Lung (tissue), 11 donors: ENCODE measurements at regions not wholly inside any gene's neighbourhood (a gene's known extent, or its start where the extent isn't known, plus 50 kb on each side); places are given as distances from the start of the nearest gene placed in this dataset.

Experiments used
- ATAC-seq: fragments of 200-7000 bp; cut with Tn5 transposase; one replicate; pipeline ENCODE4 v1.9.1; 2020; ENCODE audit warnings: moderate number of reproducible peaks; ENCODE audit not compliant: insufficient read depth, low FRiP score
- DNase-seq, 3 donors: peaks; one replicate each; pipeline ENCODE4 v3.0.0-alpha.2; 2013 to 2017
- H3K27ac ChIP-seq, 2 donors: one replicate each; pipeline ENCODE4 v1.5.1; 2013; ENCODE audit warnings: mild to moderate bottlenecking in 2 of 2, moderate library complexity in 2 of 2, control low read depth in 1 of 2, inconsistent platforms in 1 of 2, low read depth in 1 of 2, low read length in 1 of 2
- H3K27me3 ChIP-seq, 3 donors: one replicate each; pipeline ENCODE4 v1.5.1; 2013; ENCODE audit warnings: low read length in 2 of 3; ENCODE audit not compliant: control insufficient read depth in 3 of 3, insufficient read depth in 3 of 3
- H3K36me3 ChIP-seq, 4 donors: one replicate each; pipeline ENCODE4 v1.5.1; 2013; ENCODE audit warnings: low read length in 4 of 4, mild to moderate bottlenecking in 1 of 4, moderate library complexity in 1 of 4; ENCODE audit not compliant: control insufficient read depth in 4 of 4, insufficient read depth in 4 of 4
- H3K4me1 ChIP-seq, 5 donors: one replicate each; pipeline ENCODE4 v1.5.1; 2013; ENCODE audit warnings: low read length in 5 of 5, mild to moderate bottlenecking in 2 of 5, moderate library complexity in 1 of 5; ENCODE audit not compliant: control insufficient read depth in 5 of 5, insufficient read depth in 5 of 5
- H3K4me3 ChIP-seq: one replicate; pipeline ENCODE4 v1.5.1; 2013; ENCODE audit warnings: mild to moderate bottlenecking, control low read depth, moderate library complexity
- H3K9ac ChIP-seq, 2 donors: one replicate each; pipeline ENCODE4 v1.5.1; 2013; ENCODE audit warnings: low read length in 2 of 2, control low read depth in 1 of 2; ENCODE audit not compliant: insufficient read depth in 1 of 2
- H3K9me3 ChIP-seq, 4 donors: one replicate each; pipeline ENCODE4 v1.5.1; 2013; ENCODE audit warnings: low read length in 3 of 4, mild to moderate bottlenecking in 1 of 4, moderate library complexity in 1 of 4; ENCODE audit not compliant: control insufficient read depth in 4 of 4, insufficient read depth in 3 of 4
- WGBS, 2 donors: extraction: QIAGEN DNeasy Blood & Tissue Kit; methylation state at CpG; one replicate each; pipeline ENCODE4 v1.1.7; 2013; 5-methylcytosine and 5-hydroxymethylcytosine counted together
- TF ChIP-seq, protein P1 (sequence below): IDR thresholded peaks from 2 replicates; pipeline ENCODE4 v1.5.1; 2012; ENCODE audit warnings: mild to moderate bottlenecking; ENCODE audit errors: control extremely low read depth, extremely low read depth
- donor health status: control.
- donor health status: control.
- donor health status: Bipolar disorder and iron deficiency.
- donor health status: healthy.
- donor health status: DM: yes; HTN: yes; CAD: no.

DNA sequence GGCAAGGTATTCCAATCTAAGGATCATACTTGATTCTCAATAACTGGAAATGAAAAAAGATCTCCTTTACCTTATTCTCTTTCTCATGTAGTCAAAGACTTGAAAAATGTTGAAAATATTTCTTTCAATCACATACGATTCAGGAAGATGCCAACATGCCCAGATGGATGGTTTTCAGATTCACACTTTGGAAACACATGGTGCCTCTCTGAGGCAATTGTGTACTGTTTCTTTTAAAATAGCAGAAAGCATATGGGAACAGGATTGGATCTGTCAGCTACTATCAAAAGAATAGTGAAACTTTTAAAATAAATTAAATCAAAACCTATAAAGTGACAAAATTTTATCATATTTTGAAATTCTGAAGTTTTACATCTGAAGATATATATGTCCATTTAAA, 222.4 kb downstream of the SPRY2 start:
- WGBS, 2 donors = 95% methylated on average over 1 of the region's 1 CpG
- Histone ChIP-seq H3K27me3 (no peaks in the 10 kb centered on the region), H3K4me1 (no peaks in the 10 kb centered on the region), H3K36me3 (no peaks in the 10 kb centered on the region), H3K9ac (no peak overlapping the region), H3K4me3 (no peak overlapping the region), H3K27ac (no peak overlapping the region), H3K9me3 (no peaks in the 10 kb centered on the region)
- no peak for ATAC-seq
- no peak for DNase-seq
- TF ChIP-seq, protein P1, sequence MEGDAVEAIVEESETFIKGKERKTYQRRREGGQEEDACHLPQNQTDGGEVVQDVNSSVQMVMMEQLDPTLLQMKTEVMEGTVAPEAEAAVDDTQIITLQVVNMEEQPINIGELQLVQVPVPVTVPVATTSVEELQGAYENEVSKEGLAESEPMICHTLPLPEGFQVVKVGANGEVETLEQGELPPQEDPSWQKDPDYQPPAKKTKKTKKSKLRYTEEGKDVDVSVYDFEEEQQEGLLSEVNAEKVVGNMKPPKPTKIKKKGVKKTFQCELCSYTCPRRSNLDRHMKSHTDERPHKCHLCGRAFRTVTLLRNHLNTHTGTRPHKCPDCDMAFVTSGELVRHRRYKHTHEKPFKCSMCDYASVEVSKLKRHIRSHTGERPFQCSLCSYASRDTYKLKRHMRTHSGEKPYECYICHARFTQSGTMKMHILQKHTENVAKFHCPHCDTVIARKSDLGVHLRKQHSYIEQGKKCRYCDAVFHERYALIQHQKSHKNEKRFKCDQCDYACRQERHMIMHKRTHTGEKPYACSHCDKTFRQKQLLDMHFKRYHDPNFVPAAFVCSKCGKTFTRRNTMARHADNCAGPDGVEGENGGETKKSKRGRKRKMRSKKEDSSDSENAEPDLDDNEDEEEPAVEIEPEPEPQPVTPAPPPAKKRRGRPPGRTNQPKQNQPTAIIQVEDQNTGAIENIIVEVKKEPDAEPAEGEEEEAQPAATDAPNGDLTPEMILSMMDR = no peak

DNA sequence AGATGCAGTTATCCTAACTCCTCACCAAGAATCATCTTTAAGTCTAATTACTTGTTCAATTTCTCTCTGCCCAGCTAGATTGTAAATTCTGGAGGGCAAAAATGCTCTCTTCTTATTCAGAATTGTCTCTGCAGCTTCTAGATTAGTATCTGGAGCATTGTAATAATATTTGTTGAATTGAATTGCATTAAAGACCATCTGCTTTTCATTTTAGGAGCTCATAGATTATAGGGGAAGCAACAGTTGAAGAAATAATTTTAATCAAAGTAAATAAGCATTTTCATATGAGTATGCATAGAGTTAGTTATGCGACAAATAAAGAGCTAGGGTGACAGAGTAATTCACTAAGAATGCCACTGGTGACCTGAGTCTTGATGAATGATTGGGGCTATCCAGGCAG, 222.8 kb downstream of the SPRY2 start:
- 89 to 99% methylated on average over 1 of the region's 1 CpG for WGBS, 2 donors
- TF ChIP-seq, protein P1 = no peak
- Histone ChIP-seq H3K27me3 (no peaks in the 10 kb centered on the region), H3K9ac (no peak overlapping the region), H3K36me3 (no peaks in the 10 kb centered on the region), H3K9me3 (no peaks in the 10 kb centered on the region), H3K4me3 (no peak overlapping the region), H3K27ac (no peak overlapping the region), H3K4me1 (no peaks in the 10 kb centered on the region)
- ATAC-seq = no peak
- DNase-seq = no peak

DNA sequence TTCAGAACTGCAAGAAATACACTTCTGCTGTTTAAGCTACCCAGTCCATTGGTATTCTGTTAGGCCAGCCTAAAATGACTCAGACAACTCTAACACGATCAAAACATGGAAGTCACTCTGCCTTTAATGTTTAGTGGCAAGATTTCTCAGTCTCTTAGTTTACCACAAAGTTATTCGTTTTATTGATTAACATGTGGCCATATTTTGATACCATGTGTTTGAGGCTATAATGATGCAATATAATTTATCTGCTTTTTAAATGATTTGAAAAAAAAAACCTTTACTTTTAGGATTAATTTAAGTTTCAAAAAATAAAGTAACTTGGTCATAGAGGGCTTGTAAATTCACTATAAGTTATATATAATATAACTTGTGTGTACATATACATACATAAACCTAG, 223.4 kb downstream of the SPRY2 start:
- ATAC-seq = no peak
- TF ChIP-seq, protein P1 = no peak
- 91 to 93% methylated on average over 2 of the region's 2 CpGs for WGBS, 2 donors

DNA sequence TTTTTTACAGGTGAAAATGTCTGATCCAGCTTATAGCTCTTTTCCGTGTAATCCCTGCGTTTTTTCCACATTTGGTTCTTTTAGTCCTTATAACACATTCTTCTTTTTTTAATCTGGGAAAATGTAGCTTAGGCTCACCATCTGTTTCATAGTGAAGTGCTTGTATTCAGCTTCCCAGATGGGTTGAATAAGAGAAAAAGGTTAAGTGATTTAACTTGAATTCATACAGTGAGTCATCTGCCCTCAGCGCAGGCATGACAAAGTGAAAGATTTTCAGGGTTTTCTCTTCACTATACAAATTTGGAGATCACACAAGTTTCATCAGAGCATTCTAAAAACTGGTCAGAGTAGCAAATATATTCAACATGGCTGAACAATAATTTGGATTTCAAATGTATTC, 224.8 kb downstream of the SPRY2 start:
- no peaks in the 10 kb centered on the region for H3K27me3 ChIP-seq
- no peak overlapping the region for H3K4me3 ChIP-seq
- TF ChIP-seq, protein P1 = no peak
- no peaks in the 10 kb centered on the region for H3K36me3 ChIP-seq
- 91 to 95% methylated on average over 3 of the region's 3 CpGs for WGBS, 2 donors
- H3K9me3 ChIP-seq = no peaks in the 10 kb centered on the region
- H3K27ac ChIP-seq = no peak overlapping the region
- ATAC-seq (no peak), DNase-seq (no peak)
- no peak overlapping the region for H3K9ac ChIP-seq
- H3K4me1 ChIP-seq = no peaks in the 10 kb centered on the region

More for the DNA sequence above, 223.4 kb downstream of the SPRY2 start:
- no peak for DNase-seq
- H3K4me3 ChIP-seq = no peak overlapping the region
- H3K9me3 ChIP-seq = no peaks in the 10 kb centered on the region
- no peaks in the 10 kb centered on the region for H3K36me3 ChIP-seq
- H3K4me1 ChIP-seq = no peaks in the 10 kb centered on the region
- no peak overlapping the region for H3K9ac ChIP-seq
- no peaks in the 10 kb centered on the region for H3K27me3 ChIP-seq
- H3K27ac ChIP-seq = no peak overlapping the region
